ENCODE measurements at regions not wholly inside any gene's neighbourhood (a gene's known extent, or its start where the extent isn't known, plus 50 kb on each side); places are given as distances from the start of the nearest gene placed in this dataset.

- TF ChIP-seq, protein P1, sequence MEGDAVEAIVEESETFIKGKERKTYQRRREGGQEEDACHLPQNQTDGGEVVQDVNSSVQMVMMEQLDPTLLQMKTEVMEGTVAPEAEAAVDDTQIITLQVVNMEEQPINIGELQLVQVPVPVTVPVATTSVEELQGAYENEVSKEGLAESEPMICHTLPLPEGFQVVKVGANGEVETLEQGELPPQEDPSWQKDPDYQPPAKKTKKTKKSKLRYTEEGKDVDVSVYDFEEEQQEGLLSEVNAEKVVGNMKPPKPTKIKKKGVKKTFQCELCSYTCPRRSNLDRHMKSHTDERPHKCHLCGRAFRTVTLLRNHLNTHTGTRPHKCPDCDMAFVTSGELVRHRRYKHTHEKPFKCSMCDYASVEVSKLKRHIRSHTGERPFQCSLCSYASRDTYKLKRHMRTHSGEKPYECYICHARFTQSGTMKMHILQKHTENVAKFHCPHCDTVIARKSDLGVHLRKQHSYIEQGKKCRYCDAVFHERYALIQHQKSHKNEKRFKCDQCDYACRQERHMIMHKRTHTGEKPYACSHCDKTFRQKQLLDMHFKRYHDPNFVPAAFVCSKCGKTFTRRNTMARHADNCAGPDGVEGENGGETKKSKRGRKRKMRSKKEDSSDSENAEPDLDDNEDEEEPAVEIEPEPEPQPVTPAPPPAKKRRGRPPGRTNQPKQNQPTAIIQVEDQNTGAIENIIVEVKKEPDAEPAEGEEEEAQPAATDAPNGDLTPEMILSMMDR (IDR thresholded peaks at IDR 0.05 in 2 of 3, conservative IDR thresholded peaks at IDR 0.05 in 1 of 3; ENCODE audit: insufficient read depth in 2 of 3, low read depth in 1 of 3, low read length in 3 of 3): no peak
- TF ChIP-seq HMBOX1 (IDR thresholded peaks at IDR 0.05) (no peak), PHF20 (IDR thresholded peaks at IDR 0.05; ENCODE audit: partially characterized antibody) (no peak), FUS (optimal IDR thresholded peaks at IDR 0.05; ENCODE audit: low read depth, low read length) (no peak), ARNT (IDR thresholded peaks at IDR 0.05) (no peak), ATF3 (IDR thresholded peaks at IDR 0.05) (no peak), ATF3 (CRISPR knock-in tag; conservative IDR thresholded peaks at IDR 0.05) (no peak), YY1 (IDR thresholded peaks at IDR 0.05; ENCODE audit: borderline replicate concordance in 1 of 3, control insufficient read depth in 1 of 3, extremely low read depth in 1 of 3, insufficient read depth in 3 of 3, insufficient read length in 1 of 3, insufficient replicate concordance in 2 of 3, low read depth in 1 of 3, low read length in 2 of 3) (no peak), SP1 (CRISPR knock-in tag; IDR thresholded peaks at IDR 0.05) (no peak), EGR1 (conservative IDR thresholded peaks at IDR 0.05) (no peak), ZNF316 (IDR thresholded peaks at IDR 0.05) (no peak), RAD51 (IDR thresholded peaks at IDR 0.05; ENCODE audit: borderline replicate concordance, low read depth) (no peak), NRF1 (conservative IDR thresholded peaks at IDR 0.05 in 1 of 2, IDR thresholded peaks at IDR 0.05 in 1 of 2) (no peak)
Measured at GRCh38 chr4:129929052-129929451, 833.1 kb downstream of the C4orf33 start.
